Inflammatory macrophage treated with lipopolysaccharide for 1 hour (primary cell): ENCODE measurements at regions not wholly inside any gene's neighbourhood (a gene's known extent, or its start where the extent isn't known, plus 50 kb on each side); places are given as distances from the start of the nearest gene placed in this dataset.
"Not testable (repeated sequence)": the region's sequence is repeated elsewhere in the genome, so short reads cannot be mapped to it uniquely, and the experiment has no call there.

Experiments
- DNase-seq, 2 donors: peaks; one replicate each; pipeline ENCODE4 v3.0.0-alpha.2; 2020 to 2022

- DNase-seq: no peak
Measured at GRCh38 chr10:21285742-21286331, 239.6 kb downstream of the SKIDA1 start.

- DNase-seq: no peak
Measured at GRCh38 chr10:21285207-21285606, 240.3 kb downstream of the SKIDA1 start.

DNA sequence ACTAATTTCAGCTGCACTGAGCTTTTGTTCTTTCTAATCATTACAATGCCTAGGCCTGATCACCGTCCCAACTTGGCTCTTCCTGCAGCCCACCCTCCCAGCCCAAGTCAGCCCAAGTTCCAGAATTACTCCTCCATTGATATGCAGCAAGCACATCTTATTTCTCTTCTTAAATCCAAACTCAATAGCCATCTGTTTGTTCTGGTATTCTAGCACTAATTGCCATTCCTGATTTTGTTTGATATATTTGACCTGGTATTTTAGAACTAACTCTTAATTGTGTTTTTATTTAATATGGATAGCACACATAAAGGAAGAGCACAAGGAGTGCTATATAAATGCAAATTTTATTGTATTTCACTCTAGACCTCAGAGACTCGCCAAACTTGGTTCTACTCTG, 241.2 kb downstream of the SKIDA1 start:
- DNase-seq: no peak

DNA sequence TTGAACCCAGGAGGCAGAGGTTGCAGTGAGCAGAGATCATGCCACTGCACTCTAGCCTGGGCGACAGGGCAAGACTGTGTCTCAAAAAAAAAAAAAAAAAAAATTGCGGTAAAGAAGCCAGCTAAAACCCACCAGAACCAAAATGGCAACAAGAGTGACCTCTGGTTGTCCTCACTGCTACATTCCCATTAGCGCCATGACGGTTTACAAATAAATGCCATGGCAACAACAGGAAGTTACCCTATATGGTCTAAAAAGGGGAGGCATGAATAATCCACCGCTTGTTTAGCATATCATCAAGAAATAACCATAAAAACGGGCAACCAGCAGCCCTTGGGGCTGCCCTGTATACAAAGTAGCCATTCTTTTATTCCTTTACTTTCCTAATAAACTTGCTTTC, 242.4 kb downstream of the SKIDA1 start:
- DNase-seq: not testable (repeated sequence)

- no peak for DNase-seq
Measured at GRCh38 chr10:21281765-21282484, 243.6 kb downstream of the SKIDA1 start.

DNA sequence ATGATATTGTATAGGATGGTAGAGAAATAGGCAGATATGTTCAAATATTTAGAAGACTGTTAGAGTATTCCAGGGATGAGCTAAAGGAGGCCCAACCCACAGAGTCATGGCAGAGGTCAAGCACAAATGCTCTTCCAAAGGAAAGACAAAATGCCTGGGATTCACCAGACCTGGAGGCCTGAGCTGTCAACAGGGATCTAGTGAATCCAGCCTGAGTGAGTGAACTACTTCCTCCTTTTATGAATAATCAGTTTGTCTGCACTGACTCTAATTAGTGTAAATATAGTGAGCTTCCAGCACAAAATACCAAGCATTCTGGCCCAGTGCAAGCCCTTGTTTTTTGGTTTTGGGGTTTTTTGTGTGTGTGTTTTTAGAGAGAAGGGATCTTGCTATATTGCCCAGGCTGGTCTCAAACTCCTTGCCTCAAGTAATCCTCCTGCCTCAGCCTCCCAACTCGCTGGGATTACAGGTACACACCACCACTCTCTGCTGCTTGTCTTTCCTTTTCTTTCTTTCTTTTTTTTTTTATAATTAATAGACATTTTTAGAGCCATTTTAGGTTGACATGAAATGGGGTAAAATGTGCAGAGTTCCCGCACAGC, 244.4 kb downstream of the SKIDA1 start:
- no peak for DNase-seq

DNA sequence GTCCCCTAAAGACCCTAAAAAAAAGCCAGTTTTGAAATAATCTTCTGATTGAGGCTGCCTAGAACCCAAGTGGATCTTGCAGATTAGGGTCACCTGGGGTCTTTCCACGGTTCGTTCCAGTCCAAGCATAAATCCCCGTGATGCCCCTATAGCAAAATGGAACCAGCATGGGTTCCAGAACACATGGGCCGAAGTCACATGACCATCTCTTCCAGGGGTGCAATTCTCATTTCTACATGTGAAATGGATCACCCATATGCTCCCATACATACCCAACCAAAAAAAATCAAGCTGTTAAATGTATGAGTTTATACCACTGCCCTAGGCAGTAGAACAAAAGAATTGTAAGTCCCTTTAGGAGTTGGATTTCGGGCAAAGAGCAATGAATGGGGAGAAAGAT, 245.4 kb downstream of the SKIDA1 start:
- DNase-seq: no peak

DNA sequence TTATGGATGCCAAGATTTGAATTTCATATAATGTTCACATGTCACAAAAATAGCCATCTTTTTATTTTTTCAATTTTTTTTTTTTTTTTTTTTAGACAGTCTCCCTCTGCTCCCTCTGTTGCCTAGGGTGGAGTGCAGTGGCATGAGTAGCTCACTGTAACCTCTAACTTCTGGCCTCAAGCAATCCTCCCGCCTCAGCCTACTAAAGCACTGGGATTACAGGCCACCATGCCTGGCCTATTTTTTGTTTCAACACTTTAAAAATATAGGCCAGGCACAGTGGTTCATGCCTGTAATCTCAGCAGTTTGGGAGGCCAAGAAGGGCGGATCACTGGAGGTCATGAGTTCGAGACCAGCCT, 246.3 kb downstream of the SKIDA1 start:
- no peak for DNase-seq

DNA sequence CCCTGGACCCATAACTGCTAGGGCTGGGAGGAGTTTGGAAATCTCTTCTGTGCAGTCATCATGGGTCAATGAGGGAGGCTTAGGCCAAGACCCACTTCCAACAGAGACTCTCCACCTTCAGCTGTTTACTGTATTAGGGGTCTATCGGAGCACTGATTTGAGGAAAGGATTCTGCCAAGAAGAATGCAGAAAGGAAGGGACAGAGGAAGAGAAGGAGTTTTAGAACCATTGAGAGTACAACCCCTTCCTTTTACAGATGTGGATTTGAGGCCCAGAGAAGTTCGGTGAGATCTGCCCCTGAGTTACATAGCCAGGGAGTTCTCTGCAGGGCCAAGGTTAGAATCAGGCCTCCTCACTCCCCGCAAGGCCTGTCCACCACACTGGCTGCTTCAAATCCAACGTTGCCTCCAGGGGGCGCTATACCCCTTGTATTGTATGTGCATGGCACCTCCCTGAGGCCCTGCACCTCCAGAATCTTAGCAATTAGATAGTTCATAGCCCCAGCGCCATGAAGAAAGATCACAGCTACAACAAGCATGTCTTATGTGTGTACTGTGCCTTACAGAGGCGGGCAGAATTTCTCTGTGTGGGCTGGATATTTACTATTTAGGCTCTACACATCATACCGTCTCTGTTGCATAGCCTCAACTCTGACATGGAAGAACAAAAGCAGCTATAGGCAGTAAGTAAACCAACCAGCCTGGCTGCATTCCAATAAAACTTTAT, 246.8 kb downstream of the SKIDA1 start:
- DNase-seq: peak; percentile 59 to 95

GRCh38 chr10:21273400-21273968, 252.0 kb downstream of the SKIDA1 start:
- no peak for DNase-seq

DNA sequence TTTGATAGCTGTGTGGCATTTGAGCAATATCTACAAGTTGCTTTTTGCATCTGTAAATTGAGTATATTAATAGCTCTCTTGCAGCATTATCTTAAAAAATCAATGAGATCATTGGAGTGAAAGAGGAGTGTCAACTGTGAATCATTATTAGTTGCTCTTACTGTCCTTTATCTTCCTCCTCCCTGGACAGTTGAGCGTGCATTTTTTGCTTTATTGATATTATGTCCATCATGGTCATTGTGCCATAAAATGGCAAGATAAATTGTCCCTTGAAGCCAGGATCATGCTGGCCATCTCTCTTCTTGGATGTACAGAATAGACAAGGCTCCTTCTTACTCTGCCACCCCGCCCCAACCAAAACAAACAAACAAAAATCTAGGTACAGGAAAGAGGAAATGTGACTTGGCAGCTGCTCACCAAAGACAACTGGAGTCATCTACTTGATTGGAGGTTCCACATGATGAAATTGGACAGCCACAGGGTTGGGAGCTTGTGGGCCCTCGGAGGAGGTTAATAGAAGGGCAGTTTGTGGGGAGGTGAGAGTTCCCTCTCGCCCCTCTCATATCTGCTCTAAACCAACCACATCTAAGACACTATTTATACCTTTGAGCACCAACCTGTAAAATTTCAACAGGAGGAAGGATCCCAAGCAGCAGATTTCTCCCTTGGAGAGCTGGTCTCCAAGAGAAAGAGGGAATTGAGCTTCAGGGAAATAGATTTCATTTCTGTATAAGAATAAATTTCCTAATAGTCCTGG, 252.7 kb downstream of the SKIDA1 start:
- DNase-seq: no peak

DNA sequence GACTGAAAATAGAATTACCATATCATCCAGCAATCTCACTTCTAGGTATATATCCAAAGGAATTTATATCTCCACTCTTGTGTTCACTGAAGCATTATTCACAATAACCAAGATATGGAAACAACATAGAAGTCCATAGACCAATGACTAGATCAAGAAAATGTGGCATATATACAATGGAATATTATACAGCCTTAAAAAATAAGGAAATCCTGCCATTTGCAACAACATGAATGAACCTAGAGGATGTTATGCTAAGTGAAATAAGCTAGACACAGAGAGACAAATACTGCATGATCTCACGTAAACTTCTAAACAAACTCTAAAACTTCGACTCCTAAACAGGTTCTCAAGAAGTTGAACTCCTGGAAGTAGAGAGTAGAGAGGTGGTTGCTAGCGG, 254.5 kb downstream of the SKIDA1 start:
- no peak for DNase-seq

DNA sequence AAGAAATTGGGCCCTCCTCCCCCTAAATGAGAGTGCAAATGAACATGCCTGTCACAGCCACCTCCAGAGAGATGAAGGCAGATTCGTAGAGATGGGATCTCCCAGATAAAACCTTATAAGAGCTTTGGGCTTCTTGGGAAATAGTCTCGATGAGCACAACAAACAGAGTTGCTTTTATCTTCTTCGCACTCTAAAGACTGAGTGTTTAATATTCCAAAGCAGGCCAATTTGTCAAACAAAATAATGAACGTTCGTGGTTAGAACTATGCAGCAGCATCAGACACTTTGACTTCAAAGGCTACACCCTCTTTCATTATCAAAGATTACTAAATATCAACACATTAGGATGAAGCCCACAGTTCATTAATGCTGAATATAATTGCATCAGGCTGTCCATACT, 256.2 kb downstream of the SKIDA1 start:
- DNase-seq: no peak

DNA sequence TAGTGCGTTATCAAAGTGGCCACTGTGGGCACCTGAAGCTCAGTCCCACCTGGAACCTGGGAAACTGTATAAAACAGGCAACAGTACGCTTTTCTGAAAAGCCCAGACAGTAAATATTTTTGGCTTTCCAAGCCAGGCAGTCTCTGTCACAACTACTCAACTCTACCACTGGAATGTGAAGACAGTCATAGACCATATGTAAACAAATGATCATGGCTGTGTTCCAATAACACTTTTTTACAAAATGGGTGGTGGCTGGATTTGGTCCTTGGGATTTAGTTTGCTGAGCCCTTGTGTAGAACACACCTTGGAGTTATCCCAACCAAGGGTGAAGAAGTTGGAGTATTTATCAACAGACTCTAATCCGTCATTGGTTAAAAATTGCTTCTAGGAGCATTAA, 259.9 kb downstream of the SKIDA1 start:
- no peak for DNase-seq

- DNase-seq: no peak
Measured at GRCh38 chr10:21264271-21264670, 261.2 kb downstream of the SKIDA1 start.

- no peak for DNase-seq
Measured at GRCh38 chr10:21263839-21264238, 261.6 kb downstream of the SKIDA1 start.

DNA sequence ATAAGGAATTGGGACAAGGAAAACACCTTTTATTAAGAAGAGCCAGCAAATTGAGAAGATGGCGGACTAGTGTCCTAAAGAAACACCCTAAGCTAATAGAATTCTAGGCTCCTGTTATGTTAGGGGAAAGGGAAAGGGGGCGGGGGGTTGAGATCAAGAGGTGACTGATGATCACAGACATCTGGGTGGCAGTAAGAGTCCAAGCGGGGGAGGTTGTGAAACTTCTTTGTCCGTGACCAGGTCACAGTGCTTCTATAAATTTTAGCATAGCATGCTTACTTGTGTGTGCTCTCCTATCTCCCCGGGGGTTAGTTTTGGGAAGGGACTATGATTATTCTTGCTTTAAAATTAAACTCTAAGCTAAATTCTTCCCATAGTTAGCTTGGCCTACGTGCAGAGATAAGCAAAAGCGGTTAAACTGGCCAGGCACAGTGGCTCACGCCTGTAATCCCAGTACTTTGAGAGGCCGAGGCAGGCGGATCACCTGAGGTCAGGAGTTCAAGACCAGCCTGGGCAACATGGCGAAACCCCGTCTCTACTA, 262.1 kb downstream of the SKIDA1 start:
- DNase-seq: no peak

GRCh38 chr10:21261842-21262294, 263.6 kb downstream of the SKIDA1 start:
- DNase-seq: no peak

DNA sequence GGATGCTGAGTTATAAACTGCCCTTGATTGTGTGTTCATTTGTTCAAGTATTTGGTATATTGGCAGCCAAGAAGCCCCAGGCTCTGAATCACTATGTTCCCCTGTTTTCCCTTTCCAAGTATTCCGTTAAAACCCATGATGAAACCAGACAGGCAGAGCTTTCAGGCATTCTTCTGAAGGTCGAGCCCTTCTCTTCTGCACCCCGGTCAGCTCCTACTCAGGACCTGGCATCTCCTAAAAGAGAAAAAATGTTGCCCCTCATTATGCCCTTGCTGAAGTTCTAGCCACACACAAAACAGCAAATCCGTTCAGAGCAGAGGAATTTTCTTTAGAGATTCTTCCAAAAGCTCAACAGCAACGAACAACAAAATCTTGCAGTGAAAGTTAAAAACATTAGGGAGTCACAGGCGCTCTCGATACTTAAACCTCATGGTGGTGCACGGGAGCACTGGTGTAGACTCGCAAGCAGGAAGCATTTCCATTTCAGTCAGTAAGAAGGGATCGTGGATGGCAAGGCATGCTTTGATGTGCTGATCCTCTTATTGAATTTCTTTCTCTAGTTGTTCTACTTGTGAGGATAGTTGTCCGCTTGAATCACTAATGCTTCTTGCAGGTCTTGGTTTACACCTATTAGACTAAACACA, 264.9 kb downstream of the SKIDA1 start:
- DNase-seq: no peak

DNA sequence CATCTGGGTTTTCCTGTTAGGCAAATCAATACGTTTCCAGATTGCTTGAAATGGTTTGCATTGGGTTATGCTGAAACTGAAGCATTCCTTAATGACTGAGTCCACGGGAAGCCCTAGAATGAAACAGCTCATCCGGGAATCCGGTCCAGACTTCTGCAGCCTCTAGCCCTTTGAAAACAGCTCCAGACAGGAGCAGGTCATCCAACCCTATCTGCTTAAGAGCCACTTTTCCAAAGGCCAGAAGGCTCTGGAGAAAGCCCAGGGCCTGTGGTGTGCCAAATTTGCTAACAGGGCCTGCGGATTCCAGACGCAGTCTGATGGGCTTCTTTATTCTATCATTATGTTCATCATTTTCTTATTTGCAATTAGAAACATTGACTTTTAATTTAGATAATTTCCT, 265.4 kb downstream of the SKIDA1 start:
- DNase-seq: no peak

DNA sequence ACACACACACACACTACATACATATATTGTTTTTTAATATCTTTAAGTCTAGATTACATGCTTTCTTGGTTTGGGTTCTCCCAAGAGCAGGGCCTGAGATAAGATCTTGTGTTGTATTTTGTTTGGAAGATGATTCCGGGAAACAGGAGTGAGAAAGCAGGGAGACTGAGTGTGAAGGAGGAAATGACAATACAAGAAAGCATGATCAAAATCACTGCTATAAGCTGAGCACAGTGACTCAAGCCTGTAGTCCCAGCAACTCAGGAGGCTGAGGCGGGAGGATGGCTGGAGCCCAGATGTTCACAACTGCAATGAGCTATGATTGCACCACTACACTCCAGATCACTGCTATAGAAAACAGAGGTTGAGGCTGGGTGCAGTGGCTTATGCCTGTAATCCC, 267.6 kb downstream of the SKIDA1 start:
- DNase-seq: no peak

DNA sequence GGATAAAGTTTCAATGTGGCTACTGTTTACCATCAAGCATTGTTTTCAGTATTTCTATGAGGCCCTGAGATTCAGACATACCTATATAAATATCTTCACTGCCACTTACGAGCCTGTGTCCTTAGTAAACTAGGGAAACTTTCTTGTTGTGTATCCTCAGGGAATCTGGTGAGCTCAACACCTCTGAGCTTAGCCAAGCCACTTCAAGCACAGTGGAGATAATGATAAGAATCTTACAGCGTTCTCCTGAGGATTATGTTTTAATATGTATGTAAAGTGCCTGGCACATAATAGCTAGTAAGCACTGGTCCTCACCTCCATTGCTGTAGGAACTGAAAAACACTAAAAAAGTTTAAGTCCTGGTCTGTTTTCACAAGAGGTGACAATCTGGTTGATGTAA, 268.3 kb downstream of the SKIDA1 start:
- no peak for DNase-seq
